ENCODE measurements at regions not wholly inside any gene's neighbourhood (a gene's known extent, or its start where the extent isn't known, plus 50 kb on each side); places are given as distances from the start of the nearest gene placed in this dataset.
"Not testable (repeated sequence)": the region's sequence is repeated elsewhere in the genome, so short reads cannot be mapped to it uniquely, and the experiment has no call there.

GRCh38 chrX:79026742-79027141, 81.6 kb downstream of the P2RY10 start:
- DNase-seq, result not testable (repeated sequence)

DNA sequence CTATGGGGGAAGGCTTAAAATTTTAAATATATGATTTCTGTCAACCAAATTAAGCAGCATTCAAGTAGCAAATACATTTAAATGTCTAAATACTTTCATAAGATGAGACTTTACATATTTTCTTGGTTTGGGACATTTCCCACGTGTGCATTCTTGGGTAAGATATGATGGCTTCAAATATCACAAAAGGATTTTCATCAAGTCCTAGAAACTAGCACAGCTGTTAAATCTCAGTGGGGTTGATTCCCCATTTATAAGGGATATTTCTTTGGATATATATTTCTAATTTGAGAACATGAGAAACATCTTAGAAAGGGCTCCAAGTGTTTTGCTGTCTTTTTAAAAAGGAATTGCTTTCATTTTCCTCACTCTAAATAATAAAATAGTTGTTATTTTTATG, 90.2 kb downstream of the P2RY10 start:
- DNase-seq, result no peak

DNA sequence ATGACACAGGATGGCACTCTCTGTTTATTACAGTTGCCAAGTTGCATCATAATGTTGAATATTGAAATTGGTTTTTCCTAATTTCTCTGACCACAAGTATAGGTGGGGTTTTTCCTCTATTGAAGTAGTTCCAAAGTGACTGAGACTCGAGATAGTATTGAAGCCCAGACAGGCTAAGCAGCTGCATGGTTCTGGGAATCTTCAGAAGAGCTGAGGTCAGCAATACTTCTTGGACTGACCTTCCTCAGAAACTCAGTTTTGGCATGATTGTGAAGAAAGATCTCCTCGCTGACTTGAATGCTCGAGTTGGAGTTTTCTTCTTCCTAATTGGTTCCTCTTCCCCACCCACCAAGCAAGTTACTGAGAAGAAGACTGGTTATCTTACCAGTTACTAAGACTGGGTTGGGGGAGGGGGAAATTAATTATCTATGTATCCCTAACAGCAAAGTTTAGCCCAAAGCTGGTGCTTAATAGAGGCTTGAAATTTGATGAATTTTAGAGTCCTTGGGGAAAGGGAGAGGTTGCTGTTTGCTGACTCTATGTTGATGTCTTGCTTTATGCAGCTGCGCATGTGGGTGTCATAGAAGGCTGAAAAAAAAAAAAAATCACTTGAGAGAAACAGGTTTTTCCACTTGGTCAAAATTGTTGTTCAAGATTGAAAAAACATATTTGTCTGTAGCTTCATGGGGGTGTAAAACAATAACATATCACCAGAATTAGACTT, 91.1 kb downstream of the P2RY10 start:
- peak in 3 of 4 experiments; percentile 1 to 37 (median 7) for DNase-seq

DNA sequence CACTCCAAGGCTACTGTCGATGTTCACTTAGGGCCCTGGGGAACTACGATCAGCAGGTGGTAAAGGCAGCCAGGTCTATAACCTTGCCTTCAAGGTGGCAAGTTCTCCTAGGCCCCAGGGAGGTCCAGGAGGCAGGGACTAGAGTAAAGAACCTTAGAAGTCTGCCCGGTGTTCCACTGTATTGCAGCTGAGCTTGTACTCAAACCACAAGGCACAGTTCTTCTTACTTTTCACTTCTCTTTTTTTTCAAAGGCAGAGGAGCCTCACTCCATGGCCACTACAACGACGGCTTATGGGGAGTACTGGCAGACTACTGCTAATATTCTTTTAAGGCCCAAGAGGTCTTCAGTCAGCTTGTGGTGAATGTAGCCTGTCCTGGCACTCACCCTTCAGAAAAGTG, 78.8 kb upstream of the GPR174 start:
- DNase-seq, result peak in 3 of 4 experiments; percentile 29 to 55 (median 42)

DNA sequence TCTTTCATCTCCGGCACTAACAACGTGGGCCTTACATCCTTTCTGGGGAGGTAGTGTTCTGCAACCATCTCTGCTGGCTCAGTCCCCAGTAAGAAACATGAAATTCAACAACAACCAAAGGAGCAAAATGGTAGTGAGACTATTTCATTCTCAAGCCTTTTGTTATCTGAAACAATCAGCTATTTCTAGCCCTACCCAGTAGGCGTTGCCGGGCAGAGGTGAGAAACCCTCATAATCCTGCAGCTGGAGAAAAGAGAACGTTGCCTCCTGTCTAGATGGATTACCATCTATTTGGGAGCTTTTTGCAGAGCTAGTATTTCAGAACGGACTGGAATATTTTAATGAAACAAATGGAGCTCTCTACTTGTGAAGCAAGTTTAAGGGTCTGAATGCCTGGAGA, 66.4 kb upstream of the GPR174 start:
- no peak for DNase-seq

GRCh38 chrX:79079477-79079876, 65.0 kb upstream of the GPR174 start:
- no peak for DNase-seq

GRCh38 chrX:79080141-79080540, 64.3 kb upstream of the GPR174 start:
- DNase-seq, result no peak

DNA sequence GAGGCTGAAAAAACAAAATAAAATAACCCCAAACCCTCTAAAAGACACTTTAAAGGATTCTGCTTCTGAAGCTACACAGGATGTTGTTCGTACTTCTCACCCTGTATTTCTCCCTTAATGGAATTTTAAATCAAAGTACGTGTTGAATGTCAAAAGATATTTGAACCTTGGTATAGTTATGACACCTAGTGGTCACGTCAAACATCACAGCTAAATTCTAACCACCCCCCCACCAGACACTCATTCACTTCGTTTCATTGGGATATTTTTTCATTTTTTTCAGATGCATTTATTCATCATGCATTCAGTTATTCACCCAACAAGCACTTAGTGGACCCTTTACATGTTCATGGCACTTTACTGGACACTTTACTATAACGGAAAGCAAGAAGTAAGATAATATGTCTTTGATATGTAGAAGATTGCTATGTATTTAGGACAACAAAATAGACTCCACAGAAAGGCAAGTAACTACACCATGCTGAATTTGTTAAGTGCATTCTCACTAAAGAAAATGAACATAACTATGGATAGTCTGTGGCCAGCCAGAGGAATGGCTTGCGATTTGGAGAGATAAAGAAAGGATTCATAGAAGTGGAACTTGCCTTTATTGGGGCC, 62.5 kb upstream of the GPR174 start:
- DNase-seq, result peak; percentile 19 to 58 (median 30)

DNA sequence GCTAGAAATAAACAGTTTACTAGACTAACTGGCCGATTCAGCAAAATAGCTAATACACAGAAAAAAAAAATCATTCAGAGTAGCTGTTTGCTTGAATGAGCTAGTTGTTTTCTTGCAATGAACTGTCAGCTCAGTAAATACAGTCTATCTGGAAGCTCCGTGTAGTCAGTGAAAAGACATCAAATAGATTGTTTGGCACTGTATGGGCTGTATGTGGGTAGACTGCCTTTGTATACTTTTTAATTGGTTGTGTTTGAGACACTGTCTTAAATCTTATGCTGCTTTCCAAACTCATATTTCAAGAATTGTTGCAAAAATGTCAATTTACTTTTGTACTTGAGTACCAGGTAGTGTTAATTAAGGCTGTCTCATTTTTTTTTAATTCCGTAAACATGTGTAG, 61.6 kb upstream of the GPR174 start:
- DNase-seq, result no peak

GRCh38 chrX:79084923-79085322, 59.6 kb upstream of the GPR174 start:
- DNase-seq, result no peak

- DNase-seq, result peak in 2 of 4 experiments; percentile 31 to 49
Observed at GRCh38 chrX:79089896-79090584, 54.4 kb upstream of the GPR174 start.

- no peak for DNase-seq
Observed at GRCh38 chrX:79094075-79094832, 50.2 kb upstream of the GPR174 start.
